Lower leg skin (tissue), 3 donors: ENCODE measurements at regions not wholly inside any gene's neighbourhood (a gene's known extent, or its start where the extent isn't known, plus 50 kb on each side); places are given as distances from the start of the nearest gene placed in this dataset.

Source experiments
- CTCF ChIP-seq, 3 donors: fragments of 450-650 bp; IDR thresholded peaks; one replicate each; pipeline ENCODE4 v1.5.1; 2016; ENCODE audit warnings: antibody characterized with exemption in 3 of 3, mild to moderate bottlenecking in 3 of 3, moderate library complexity in 2 of 3
- POLR2A ChIP-seq, 2 donors: fragments of 450-650 bp; IDR thresholded peaks; one replicate each; pipeline ENCODE4 v1.6.1; 2016 to 2017; ENCODE audit warnings: antibody characterized with exemption in 2 of 2, mild to moderate bottlenecking in 1 of 2, moderate library complexity in 1 of 2

- TF ChIP-seq CTCF (IDR thresholded peaks at IDR 0.05), result no peak
- TF ChIP-seq POLR2A (IDR thresholded peaks at IDR 0.05), result no peak
Observed at GRCh38 chr2:144704709-144705095, 184.8 kb upstream of the ZEB2 start.
